H9 (cell line): ENCODE measurements at regions not wholly inside any gene's neighbourhood (a gene's known extent, or its start where the extent isn't known, plus 50 kb on each side); places are given as distances from the start of the nearest gene placed in this dataset.

Source experiments
- DNase-seq: peaks from one replicate; pipeline ENCODE4 v3.0.0-alpha.2; 2017
- H2AFZ ChIP-seq: one replicate; pipeline ENCODE4 v1.6.1; 2013; ENCODE audit warnings: mild to moderate bottlenecking, low read length, control low read depth, moderate library complexity
- H2AK5ac ChIP-seq: 2 replicates; pipeline ENCODE4 v1.6.1; 2013; ENCODE audit warnings: low read length, control low read depth, mixed read lengths; ENCODE audit not compliant: insufficient read length
- H2BK120ac ChIP-seq: one replicate; pipeline ENCODE4 v1.6.1; 2013; ENCODE audit warnings: low read depth, mild to moderate bottlenecking, low read length, control low read depth, inconsistent platforms; ENCODE audit not compliant: poor library complexity, severe bottlenecking
- H2BK12ac ChIP-seq: 2 replicates; pipeline ENCODE4 v1.6.1; 2013; ENCODE audit warnings: low read length, control low read depth, mixed read lengths, low read depth; ENCODE audit not compliant: insufficient read length
- H2BK15ac ChIP-seq: 2 replicates; pipeline ENCODE4 v1.6.1; 2013; ENCODE audit warnings: low read depth, low read length, control low read depth
- H2BK20ac ChIP-seq: one replicate; pipeline ENCODE4 v1.6.1; 2013; ENCODE audit warnings: low read depth, mild to moderate bottlenecking, low read length, control low read depth, inconsistent platforms; ENCODE audit not compliant: poor library complexity, severe bottlenecking
- H2BK5ac ChIP-seq: 2 replicates; pipeline ENCODE4 v1.6.1; 2013; ENCODE audit warnings: low read length, control low read depth, mixed read lengths; ENCODE audit not compliant: insufficient read length
- H3K14ac ChIP-seq: 2 replicates; pipeline ENCODE4 v1.6.1; 2013; ENCODE audit warnings: low read length, control low read depth; ENCODE audit not compliant: insufficient read depth
- H3K18ac ChIP-seq: 2 replicates; pipeline ENCODE4 v1.6.1; 2013; ENCODE audit warnings: low read depth, mild to moderate bottlenecking, mixed read lengths, low read length, control low read depth; ENCODE audit not compliant: insufficient read length
- H3K23ac ChIP-seq: 2 replicates; pipeline ENCODE4 v1.6.1; 2013; ENCODE audit warnings: low read length, control low read depth, mixed read lengths, low read depth; ENCODE audit not compliant: insufficient read length
- H3K23me2 ChIP-seq: 2 replicates; pipeline ENCODE4 v1.6.1; 2013; ENCODE audit warnings: low read depth, mild to moderate bottlenecking, mixed read lengths, low read length, control low read depth; ENCODE audit not compliant: insufficient read length, poor library complexity, severe bottlenecking
- H3K27ac ChIP-seq: 2 replicates; pipeline ENCODE4 v1.5.1; 2013; ENCODE audit warnings: low read length, control low read depth, mixed read lengths, low read depth; ENCODE audit not compliant: insufficient read length
- H3K27me3 ChIP-seq: 2 replicates; pipeline ENCODE4 v1.6.1; 2013; ENCODE audit warnings: low read length, control low read depth, inconsistent platforms; ENCODE audit not compliant: insufficient read depth
- H3K4ac ChIP-seq: 2 replicates; pipeline ENCODE4 v1.6.1; 2013; ENCODE audit warnings: low read depth, mild to moderate bottlenecking, control low read depth, inconsistent platforms, low read length, moderate library complexity
- H3K4me1 ChIP-seq: 2 replicates; pipeline ENCODE4 v1.6.1; 2013; ENCODE audit warnings: low read length, control low read depth, inconsistent platforms; ENCODE audit not compliant: insufficient read depth
- H3K4me2 ChIP-seq: 2 replicates; pipeline ENCODE4 v1.6.1; 2013; ENCODE audit warnings: low read length, control low read depth, mixed read lengths; ENCODE audit not compliant: insufficient read length, insufficient read depth
- H3K56ac ChIP-seq: 2 replicates; pipeline ENCODE4 v1.6.1; 2013; ENCODE audit warnings: low read depth, mild to moderate bottlenecking, mixed read lengths, low read length, control low read depth; ENCODE audit not compliant: insufficient read length
- H3K79me1 ChIP-seq: 2 replicates; pipeline ENCODE4 v1.6.1; 2013; ENCODE audit warnings: low read depth, mild to moderate bottlenecking, moderate library complexity, low read length, control low read depth, inconsistent platforms; ENCODE audit not compliant: insufficient read depth, poor library complexity, severe bottlenecking
- H3K79me2 ChIP-seq: 2 replicates; pipeline ENCODE4 v1.6.1; 2013; ENCODE audit warnings: low read length, control low read depth, inconsistent platforms; ENCODE audit not compliant: insufficient read depth
- H3K9ac ChIP-seq: 2 replicates; pipeline ENCODE4 v1.6.1; 2013; ENCODE audit warnings: low read length, control low read depth, mixed read lengths; ENCODE audit not compliant: insufficient read length; ENCODE audit errors: extremely low read depth
- H3K9me3 ChIP-seq: one replicate; pipeline ENCODE4 v1.6.1; 2013; ENCODE audit warnings: low read depth, low read length, inconsistent platforms; ENCODE audit not compliant: control insufficient read depth
- H3T11ph ChIP-seq: one replicate; pipeline ENCODE4 v1.6.1; 2013; ENCODE audit warnings: mild to moderate bottlenecking, low read length, control low read depth, inconsistent platforms
- H4K20me1 ChIP-seq: one replicate; pipeline ENCODE4 v1.6.1; 2013; ENCODE audit not compliant: control insufficient read depth, insufficient read length, insufficient read depth
- H4K5ac ChIP-seq: 2 replicates; pipeline ENCODE4 v1.6.1; 2013; ENCODE audit warnings: low read depth, mild to moderate bottlenecking, mixed read lengths, low read length, control low read depth; ENCODE audit not compliant: insufficient read length
- H4K8ac ChIP-seq: replicated peaks from 2 replicates; pipeline ENCODE4 v1.6.1; 2013; ENCODE audit warnings: low read length, control low read depth, mixed read lengths, low read depth; ENCODE audit not compliant: insufficient read length
- H4K91ac ChIP-seq: 2 replicates; pipeline ENCODE4 v1.6.1; 2013; ENCODE audit warnings: low read depth, mild to moderate bottlenecking, moderate library complexity, mixed read lengths, low read length, control low read depth; ENCODE audit not compliant: insufficient read length
- H3K27ac Mint-ChIP-seq, 3 experiments: 2 replicates in 2 of 3; 3 replicates in 1 of 3; pipeline ENCODE4 v1.8.0; 2020 to 2021; ENCODE audit warnings: mixed read lengths in 3 of 3, mild to moderate bottlenecking in 1 of 3, moderate library complexity in 1 of 3
- H3K27me3 Mint-ChIP-seq: 2 replicates; pipeline ENCODE4 v1.8.0; 2021; ENCODE audit warnings: low read depth, mild to moderate bottlenecking, moderate library complexity, mixed read lengths
- H3K36me3 Mint-ChIP-seq, 3 experiments: 2 replicates in 2 of 3; 3 replicates in 1 of 3; pipeline ENCODE4 v1.8.0; 2020 to 2021; ENCODE audit warnings: low read depth in 3 of 3, mixed read lengths in 3 of 3; ENCODE audit not compliant: insufficient read depth in 1 of 3
- H3K4me1 Mint-ChIP-seq, 2 experiments: 2 replicates each; pipeline ENCODE4 v1.8.0; 2020; ENCODE audit warnings: mixed read lengths in 2 of 2
- H3K4me3 Mint-ChIP-seq, 2 experiments: 2 replicates in 1 of 2; 3 replicates in 1 of 2; pipeline ENCODE4 v1.8.0; 2020 to 2021; ENCODE audit warnings: mild to moderate bottlenecking in 2 of 2, mixed read lengths in 2 of 2, moderate library complexity in 1 of 2
- H3K9me3 Mint-ChIP-seq, 2 experiments: 2 replicates in 1 of 2; 3 replicates in 1 of 2; pipeline ENCODE4 v1.8.0; 2020; ENCODE audit warnings: mild to moderate bottlenecking in 2 of 2, mixed read lengths in 2 of 2, moderate library complexity in 1 of 2
- CTCF ChIP-seq: fragments of 200-600 bp; sonication (generic); conservative IDR thresholded peaks from 3 replicates; pipeline ENCODE4 v1.8.0; 2021; ENCODE audit warnings: antibody characterized with exemption, mild to moderate bottlenecking
- WGBS: extraction: QIAGEN DNeasy Blood & Tissue Kit; methylation state at CpG from one replicate; pipeline ENCODE4 v1.1.7; 2013; ENCODE audit warnings: missing lambda C conversion rate, low lambda C conversion rate, mixed read lengths; ENCODE audit not compliant: insufficient read length; ENCODE audit errors: extremely low coverage; 5-methylcytosine and 5-hydroxymethylcytosine counted together

DNA sequence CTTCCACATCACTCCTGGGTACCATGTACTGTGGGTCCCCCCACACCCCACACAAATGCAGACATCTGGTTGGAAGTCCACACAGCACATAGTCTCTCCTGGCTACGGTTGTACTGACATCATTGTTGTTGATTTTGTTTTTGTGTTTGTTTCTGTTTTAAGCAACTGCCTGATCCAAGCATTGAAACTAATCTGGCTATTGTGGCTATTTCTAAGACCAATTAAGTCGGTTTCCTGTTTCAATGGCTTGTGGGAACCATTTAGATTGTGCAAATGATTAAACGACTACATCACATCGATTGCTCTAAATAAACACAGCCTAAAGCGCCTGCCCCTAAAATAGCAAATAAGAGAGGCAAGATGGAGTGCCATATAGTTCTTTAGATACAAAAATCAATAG is 226.8 kb upstream of the IRX4 start:
- H3K27me3 Mint-ChIP-seq, result no peaks in the 10 kb centered on the region; the same call in 1 of the 2 replicates
- no peak overlapping the region for H3K27ac Mint-ChIP-seq
- no peak overlapping the region for H3K4me2 ChIP-seq

More for the DNA sequence above, 226.8 kb upstream of the IRX4 start:
- no peak overlapping the region for H3K4ac ChIP-seq
- no peak overlapping the region for H3K56ac ChIP-seq
- no peaks in the 10 kb centered on the region for H3K79me2 ChIP-seq
- no peaks in the 10 kb centered on the region for H3K9me3 ChIP-seq
- H4K8ac ChIP-seq, result no peak overlapping the region
- no peak overlapping the region for H4K91ac ChIP-seq
- H3K23ac ChIP-seq, result no peak overlapping the region
- no peak overlapping the region for H3K27ac ChIP-seq
- H2BK5ac ChIP-seq, result no peak overlapping the region
- no peak overlapping the region for H2AK5ac ChIP-seq
- Mint-ChIP-seq H3K4me3 (no peak overlapping the region), H3K36me3 (no peaks in the 10 kb centered on the region; a peak in 1 of 7 replicates), H3K9me3 (peaks cover 0 to 8% of the 10 kb centered on the region in 2 experiments; a peak in 3 of 5 replicates), H3K4me1 (peaks cover 4% of the 10 kb centered on the region in 2 experiments; a peak in 2 of 4 replicates)
- H3K27me3 ChIP-seq, result no peaks in the 10 kb centered on the region
- no peak overlapping the region for H2BK20ac ChIP-seq
- no peak overlapping the region for H3T11ph ChIP-seq
- H3K9ac ChIP-seq, result no peak overlapping the region
- no peak overlapping the region for H2AFZ ChIP-seq
- H3K23me2 ChIP-seq, result no peaks in the 10 kb centered on the region
- H3K4me1 ChIP-seq, result no peaks in the 10 kb centered on the region
- H3K14ac ChIP-seq, result no peak overlapping the region
- TF ChIP-seq CTCF, result no peak
- no peaks in the 10 kb centered on the region for H3K79me1 ChIP-seq
- H3K18ac ChIP-seq, result no peak overlapping the region
- H2BK15ac ChIP-seq, result no peak overlapping the region
- DNase-seq, result no peak
- H2BK120ac ChIP-seq, result no peak overlapping the region
- no peaks in the 10 kb centered on the region for H4K20me1 ChIP-seq
- no peak overlapping the region for H2BK12ac ChIP-seq
- H4K5ac ChIP-seq, result no peak overlapping the region
- WGBS, result no CpG with 5 or more reads among the region's 5 CpGs
